Glomerular visceral epithelial cell (primary cell): ENCODE measurements at regions not wholly inside any gene's neighbourhood (a gene's known extent, or its start where the extent isn't known, plus 50 kb on each side); places are given as distances from the start of the nearest gene placed in this dataset.
"Not testable (repeated sequence)": the region's sequence is repeated elsewhere in the genome, so short reads cannot be mapped to it uniquely, and the experiment has no call there.

Source experiments
- DNase-seq: peaks from one replicate; pipeline ENCODE4 v3.0.0-alpha.2; 2016; ENCODE audit errors: extremely low spot score

DNA sequence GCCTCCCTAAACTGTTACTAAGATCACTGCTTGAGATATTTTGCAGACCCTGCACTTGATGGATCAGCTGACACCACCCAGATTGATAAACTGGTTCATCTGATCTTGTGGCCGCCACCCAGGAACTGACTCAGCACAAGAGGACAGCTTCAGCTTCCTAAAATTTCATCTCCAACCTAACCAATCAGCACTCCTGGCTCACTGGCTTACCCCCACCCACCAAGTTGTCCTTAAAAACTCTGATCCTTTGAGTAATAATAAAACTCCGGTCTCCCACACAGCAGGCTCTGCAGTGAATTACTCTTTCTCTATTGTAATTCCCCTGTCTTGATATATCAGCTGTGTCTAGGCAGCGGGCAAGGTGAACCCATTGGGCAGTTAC is 174.8 kb downstream of the UTP18 start:
- no peak for DNase-seq

DNA sequence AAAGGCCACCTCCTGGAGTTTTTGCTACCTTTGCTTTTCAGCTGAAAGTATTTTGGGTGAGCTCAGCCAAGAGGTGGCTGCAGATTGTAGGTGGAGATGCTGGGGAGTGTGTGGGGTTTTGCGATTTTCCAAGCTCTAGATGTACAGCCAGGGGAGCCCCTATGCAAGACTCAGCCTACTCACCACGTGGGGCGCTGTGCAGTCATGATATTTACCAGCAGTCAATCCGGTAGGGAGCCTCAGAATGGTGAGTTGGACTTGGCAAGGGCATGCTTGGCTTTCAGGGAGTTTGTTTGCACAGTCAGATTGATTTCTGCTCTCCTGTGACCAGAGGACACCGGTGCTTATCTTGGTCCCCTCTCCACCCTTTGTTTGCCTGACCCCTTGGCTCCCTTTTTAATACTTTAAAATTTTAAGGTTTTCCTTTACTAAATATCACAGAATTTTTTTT is 175.3 kb downstream of the UTP18 start:
- DNase-seq, result peak; percentile 14

- DNase-seq, result no peak
These were observed 179.3 kb downstream of the UTP18 start for GRCh38 chr17:51439395-51440229.

- DNase-seq, result no peak
These were observed 181.1 kb downstream of the UTP18 start for GRCh38 chr17:51441431-51441830.

GRCh38 chr17:51442088-51442865 is 181.9 kb downstream of the UTP18 start:
- no peak for DNase-seq

DNA sequence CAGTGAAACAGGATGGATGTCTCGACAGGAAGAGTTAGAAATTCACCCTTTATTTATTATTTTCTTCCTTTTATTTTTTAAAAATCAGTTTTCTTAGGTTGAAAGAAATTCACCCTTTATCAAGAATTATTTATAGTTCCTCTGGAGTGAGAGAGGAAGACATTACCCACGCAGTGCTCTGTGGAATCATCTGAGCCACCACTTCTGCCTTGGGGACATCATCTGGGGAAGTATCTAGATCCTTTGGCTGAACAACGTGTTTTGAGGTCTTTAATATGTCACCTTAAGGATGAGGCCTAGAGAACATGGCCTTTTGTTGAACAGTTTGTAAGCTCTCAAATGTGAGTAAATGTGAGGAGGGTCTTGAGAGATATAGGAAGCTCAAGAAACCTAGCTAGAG is 183.3 kb downstream of the UTP18 start:
- DNase-seq, result no peak

- DNase-seq, result no peak
These were observed 185.6 kb downstream of the UTP18 start for GRCh38 chr17:51445946-51446345.

DNA sequence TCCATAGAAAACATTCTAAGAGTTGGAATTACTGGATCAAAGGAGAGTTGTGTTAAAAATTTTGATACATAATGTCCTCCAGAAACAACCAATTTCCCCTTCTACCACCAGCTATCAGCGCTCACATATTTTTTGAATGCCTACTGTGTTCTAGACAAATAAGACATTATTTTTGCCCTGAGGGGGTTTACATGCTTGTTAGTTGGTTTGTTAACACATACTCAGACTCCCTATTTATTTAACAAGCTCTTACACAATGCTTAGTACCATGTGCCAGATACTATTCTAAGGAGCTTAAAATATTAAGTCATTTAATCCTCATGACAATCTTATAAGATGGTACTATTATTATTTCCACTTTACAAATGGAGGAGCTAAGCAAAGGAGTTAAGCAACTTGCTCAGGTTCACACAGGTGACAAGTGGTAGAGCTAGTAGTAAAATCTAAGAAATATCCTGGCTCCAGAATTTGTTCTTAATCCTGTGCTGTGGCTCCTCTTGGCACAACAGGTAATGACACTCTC is 194.2 kb downstream of the UTP18 start:
- no peak for DNase-seq

GRCh38 chr17:51455211-51455610 is 194.9 kb downstream of the UTP18 start:
- DNase-seq, result no peak

- no peak for DNase-seq
These were observed 195.6 kb downstream of the UTP18 start for GRCh38 chr17:51455931-51456330.

GRCh38 chr17:51456942-51457341 is 196.6 kb downstream of the UTP18 start:
- no peak for DNase-seq

GRCh38 chr17:51461578-51462004 is 201.2 kb downstream of the UTP18 start:
- peak; percentile 47 for DNase-seq

DNA sequence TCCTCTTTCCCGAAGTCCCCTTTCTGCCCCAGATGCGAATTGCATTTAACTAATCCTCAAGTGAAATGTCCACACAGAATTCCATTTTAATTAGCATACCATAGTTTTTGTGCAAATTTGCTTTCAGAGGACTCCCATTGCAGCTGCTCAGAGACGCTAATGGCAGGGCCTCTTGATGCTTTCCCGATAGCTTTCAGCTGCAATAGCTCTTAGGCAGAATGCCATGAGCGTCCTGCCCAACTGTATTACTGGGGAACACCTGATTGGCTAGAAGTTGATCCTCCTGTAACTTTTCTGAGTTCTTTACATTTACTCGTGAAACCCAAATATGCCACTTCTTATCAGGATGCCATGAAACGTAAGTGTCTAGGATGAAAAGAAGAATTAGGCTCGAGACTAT is 203.0 kb downstream of the UTP18 start:
- no peak for DNase-seq

DNA sequence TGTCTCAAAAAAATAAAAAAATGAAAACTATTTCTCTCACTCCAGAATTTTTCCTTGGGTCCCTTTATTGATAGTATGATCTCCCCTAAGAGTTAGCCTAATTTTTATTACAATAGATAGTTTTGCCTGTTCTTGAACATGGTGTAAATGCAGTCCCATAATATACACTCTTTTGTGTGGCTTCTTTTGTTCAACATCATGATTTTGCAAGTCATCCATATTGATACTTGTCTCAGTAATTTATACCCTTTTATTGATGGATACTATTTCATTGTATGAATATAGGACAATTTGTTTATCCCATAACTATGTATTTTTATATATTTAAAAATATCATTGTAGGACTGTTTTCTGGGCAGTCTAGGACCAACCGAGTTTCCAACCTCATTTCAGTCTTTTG is 207.0 kb downstream of the UTP18 start:
- DNase-seq, result no peak

GRCh38 chr17:51472670-51473205 is 212.4 kb downstream of the UTP18 start:
- DNase-seq, result no peak

- DNase-seq, result no peak
These were observed 214.4 kb downstream of the UTP18 start for GRCh38 chr17:51474764-51475163.

- no peak for DNase-seq
These were observed 215.4 kb downstream of the UTP18 start for GRCh38 chr17:51475730-51476129.

DNA sequence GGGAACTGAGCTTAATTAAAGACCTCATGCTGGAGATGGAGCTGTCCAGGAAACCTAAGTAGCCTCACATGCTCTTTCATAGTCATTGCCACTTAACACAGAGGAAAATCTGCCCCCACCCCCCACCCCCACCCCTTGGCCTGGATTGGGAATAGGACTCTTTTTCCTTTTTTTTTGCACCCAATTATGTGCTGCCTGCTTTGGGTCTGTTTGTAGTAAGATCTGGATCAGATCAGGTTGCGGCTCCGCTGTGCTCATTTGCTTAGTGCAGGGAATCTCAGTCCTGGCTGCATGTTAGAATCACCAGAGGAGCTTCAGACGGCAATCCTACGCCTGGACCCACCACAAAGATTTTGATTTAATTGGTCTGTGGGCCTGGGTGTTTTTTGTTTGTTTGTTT is 219.0 kb downstream of the UTP18 start:
- DNase-seq, result no peak

DNA sequence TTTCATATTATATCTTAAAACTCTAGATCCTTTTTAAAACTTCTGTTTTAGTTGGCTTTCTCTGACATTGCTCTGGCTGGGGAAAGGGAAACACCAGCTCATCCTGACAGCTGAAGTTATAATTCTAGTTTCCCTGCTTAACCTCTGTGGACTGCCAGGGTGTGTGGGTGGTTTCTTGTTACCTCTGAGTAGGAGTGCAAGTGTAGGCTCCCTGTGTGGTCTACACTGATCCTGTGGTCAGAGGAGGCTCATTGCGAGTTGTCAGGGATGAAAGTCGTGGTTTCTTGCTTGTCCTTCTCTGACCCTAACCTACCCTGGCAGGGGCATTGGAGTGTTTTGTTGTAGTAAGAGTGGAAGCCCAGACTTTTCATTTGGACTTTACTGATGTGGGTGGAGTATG is 221.0 kb downstream of the UTP18 start:
- DNase-seq, result no peak

DNA sequence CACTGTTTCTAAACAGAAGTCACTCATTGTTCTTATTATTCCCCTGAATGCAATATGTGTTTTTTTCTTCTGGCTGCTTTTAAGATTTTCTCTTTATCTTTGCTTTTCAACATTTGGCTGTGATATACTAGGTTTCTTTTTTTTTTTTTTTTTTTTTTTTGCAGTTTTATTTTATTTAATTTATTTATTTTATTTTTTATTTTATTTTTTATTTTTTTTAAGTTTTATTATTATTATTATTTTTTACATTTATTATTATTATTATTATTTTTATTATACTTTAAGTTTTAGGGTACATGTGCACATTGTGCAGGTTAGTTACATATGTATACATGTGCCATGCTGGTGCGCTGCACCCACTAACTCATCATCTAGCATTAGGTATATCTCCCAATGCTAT is 221.9 kb downstream of the UTP18 start:
- DNase-seq, result not testable (repeated sequence)

GRCh38 chr17:51486091-51486490 is 225.7 kb downstream of the UTP18 start:
- DNase-seq, result no peak

DNA sequence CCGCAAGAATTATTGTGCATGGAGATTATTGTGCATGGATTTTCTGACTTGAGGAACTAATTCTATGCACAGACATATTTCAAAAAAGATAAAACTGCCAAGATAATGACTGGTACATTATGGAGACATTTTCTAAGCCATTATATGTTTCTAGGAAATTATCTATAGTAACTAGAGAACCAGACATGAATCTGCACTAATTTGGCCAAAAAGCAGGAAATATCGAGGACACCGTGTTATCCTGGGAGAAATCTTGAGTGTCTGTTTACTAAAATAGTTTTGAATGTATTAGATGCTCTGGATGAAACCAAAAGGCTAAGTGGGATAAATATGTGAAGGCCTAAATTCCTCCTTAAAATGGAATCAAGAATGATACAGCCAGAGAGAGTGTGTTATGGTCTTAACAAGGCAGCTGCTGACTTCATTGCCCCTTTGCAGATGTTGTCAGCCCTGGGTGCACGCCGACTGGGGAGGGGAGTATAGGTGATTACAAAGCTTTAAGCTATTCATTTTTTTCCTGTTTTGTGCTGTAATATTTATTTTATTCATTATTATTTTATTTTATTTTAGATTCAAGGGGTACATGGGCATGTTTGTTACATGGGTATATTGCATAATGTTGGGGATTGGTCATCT is 226.7 kb downstream of the UTP18 start:
- DNase-seq, result no peak
